Neural progenitor cell (in vitro differentiated cells): ENCODE measurements at regions not wholly inside any gene's neighbourhood (a gene's known extent, or its start where the extent isn't known, plus 50 kb on each side); places are given as distances from the start of the nearest gene placed in this dataset.

Source experiments
- CTCF ChIP-seq: fragments of 200-600 bp; sonication (generic); IDR thresholded peaks from 2 replicates; pipeline ENCODE4 v1.5.1; 2017; ENCODE audit warnings: antibody characterized with exemption, mild to moderate bottlenecking
- EZH2 ChIP-seq: fragments of 200-600 bp; sonication (generic); IDR thresholded peaks from 2 replicates; pipeline ENCODE4 v1.6.1; 2017; ENCODE audit warnings: antibody characterized with exemption, mild to moderate bottlenecking, moderate library complexity

DNA sequence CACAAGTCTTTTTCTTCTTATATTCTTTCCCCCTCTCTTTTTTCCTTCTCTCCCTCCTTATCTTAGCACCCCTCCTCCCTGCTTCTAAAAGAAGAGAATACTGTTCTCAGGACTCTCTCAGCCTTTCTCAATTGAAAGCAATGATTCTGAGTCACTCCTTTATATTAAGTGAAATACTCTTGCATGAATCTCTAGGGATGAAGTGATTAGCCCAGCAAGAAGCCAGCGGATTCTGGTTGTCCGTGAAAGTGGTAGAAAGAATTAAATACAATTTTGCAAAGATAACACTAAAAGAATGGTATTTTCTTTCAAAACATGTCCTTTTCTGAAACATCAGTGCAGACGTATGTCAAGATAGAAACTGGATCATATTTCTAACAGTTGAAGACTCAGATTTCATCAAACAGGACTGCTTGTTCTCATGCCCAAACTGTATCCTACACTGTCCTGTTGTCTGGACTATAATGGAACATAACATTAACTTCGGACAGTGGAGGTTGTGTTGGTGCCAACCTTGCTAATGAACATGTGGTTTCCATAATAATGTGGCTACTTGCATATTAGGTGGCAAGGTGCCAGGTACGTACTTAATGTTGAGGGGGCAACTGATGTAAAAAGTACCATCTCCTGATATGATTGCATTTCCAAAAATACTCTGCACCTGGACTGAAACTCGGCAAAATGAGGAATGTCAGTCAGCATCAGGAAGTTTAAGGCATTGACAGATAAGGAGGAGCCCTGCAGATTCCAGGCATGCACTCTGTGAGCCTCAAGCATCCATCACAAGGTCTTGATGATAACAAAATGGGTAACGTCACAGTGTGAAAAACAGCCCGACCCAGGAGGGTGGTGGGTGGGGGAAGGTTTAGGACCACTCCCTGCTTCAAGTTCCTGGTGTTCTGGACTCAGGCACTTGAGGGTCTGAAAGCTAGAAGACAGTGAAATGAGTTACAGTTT is 357.2 kb downstream of the DLEU7 start:
- no peak for TF ChIP-seq EZH2
- TF ChIP-seq CTCF, result no peak
